Neural cell (in vitro differentiated cells): ENCODE measurements at regions not wholly inside any gene's neighbourhood (a gene's known extent, or its start where the extent isn't known, plus 50 kb on each side); places are given as distances from the start of the nearest gene placed in this dataset.

Source experiments
- CTCF ChIP-seq: fragments of 450-650 bp; IDR thresholded peaks from 2 replicates; pipeline ENCODE4 v1.5.1; 2014; ENCODE audit warnings: antibody characterized with exemption, mild to moderate bottlenecking, moderate library complexity; ENCODE audit not compliant: poor library complexity, severe bottlenecking
- EP300 ChIP-seq: fragments of 450-650 bp; conservative IDR thresholded peaks from 2 replicates; pipeline ENCODE4 v1.6.1; 2014; ENCODE audit warnings: antibody characterized with exemption, mild to moderate bottlenecking, moderate library complexity; ENCODE audit not compliant: poor library complexity, severe bottlenecking
- EZH2 ChIP-seq: fragments of 200-600, 300-800 bp; shearing (Covaris generic), sonication (generic); IDR thresholded peaks from 2 replicates; pipeline ENCODE4 v1.6.1; 2014; ENCODE audit warnings: antibody characterized with exemption, low read length, borderline replicate concordance, mild to moderate bottlenecking; ENCODE audit not compliant: insufficient read depth, poor library complexity, severe bottlenecking
- MXI1 ChIP-seq: fragments of 450-650 bp; conservative IDR thresholded peaks from 2 replicates; pipeline ENCODE4 v1.6.1; 2014; ENCODE audit warnings: antibody characterized with exemption, mild to moderate bottlenecking; ENCODE audit not compliant: poor library complexity, severe bottlenecking
- POLR2AphosphoS5 ChIP-seq: IDR thresholded peaks from 2 replicates; pipeline ENCODE4 v1.6.1; 2012
- RAD21 ChIP-seq: fragments of 450-650 bp; conservative IDR thresholded peaks from 2 replicates; pipeline ENCODE4 v1.6.1; 2014; ENCODE audit warnings: antibody characterized with exemption, mild to moderate bottlenecking, moderate library complexity
- SMC3 ChIP-seq: fragments of 450-650 bp; conservative IDR thresholded peaks from 2 replicates; pipeline ENCODE4 v1.6.1; 2014; ENCODE audit warnings: antibody characterized with exemption, mild to moderate bottlenecking, moderate library complexity; ENCODE audit not compliant: poor library complexity
- TAF1 ChIP-seq: IDR thresholded peaks from 2 replicates; pipeline ENCODE4 v1.6.1; 2012; ENCODE audit warnings: low read depth
- TF ChIP-seq, protein P1 (sequence below): IDR thresholded peaks from 2 replicates; pipeline ENCODE4 v1.6.1; 2012; ENCODE audit warnings: borderline replicate concordance

GRCh38 chr3:127056281-127056680 is 73.4 kb downstream of the PLXNA1 start:
- TF ChIP-seq CTCF (no peak), POLR2AphosphoS5 (no peak), EP300 (no peak), RAD21 (no peak), EZH2 (no peak), MXI1 (no peak), SMC3 (no peak), TAF1 (no peak)
- TF ChIP-seq, protein P1, sequence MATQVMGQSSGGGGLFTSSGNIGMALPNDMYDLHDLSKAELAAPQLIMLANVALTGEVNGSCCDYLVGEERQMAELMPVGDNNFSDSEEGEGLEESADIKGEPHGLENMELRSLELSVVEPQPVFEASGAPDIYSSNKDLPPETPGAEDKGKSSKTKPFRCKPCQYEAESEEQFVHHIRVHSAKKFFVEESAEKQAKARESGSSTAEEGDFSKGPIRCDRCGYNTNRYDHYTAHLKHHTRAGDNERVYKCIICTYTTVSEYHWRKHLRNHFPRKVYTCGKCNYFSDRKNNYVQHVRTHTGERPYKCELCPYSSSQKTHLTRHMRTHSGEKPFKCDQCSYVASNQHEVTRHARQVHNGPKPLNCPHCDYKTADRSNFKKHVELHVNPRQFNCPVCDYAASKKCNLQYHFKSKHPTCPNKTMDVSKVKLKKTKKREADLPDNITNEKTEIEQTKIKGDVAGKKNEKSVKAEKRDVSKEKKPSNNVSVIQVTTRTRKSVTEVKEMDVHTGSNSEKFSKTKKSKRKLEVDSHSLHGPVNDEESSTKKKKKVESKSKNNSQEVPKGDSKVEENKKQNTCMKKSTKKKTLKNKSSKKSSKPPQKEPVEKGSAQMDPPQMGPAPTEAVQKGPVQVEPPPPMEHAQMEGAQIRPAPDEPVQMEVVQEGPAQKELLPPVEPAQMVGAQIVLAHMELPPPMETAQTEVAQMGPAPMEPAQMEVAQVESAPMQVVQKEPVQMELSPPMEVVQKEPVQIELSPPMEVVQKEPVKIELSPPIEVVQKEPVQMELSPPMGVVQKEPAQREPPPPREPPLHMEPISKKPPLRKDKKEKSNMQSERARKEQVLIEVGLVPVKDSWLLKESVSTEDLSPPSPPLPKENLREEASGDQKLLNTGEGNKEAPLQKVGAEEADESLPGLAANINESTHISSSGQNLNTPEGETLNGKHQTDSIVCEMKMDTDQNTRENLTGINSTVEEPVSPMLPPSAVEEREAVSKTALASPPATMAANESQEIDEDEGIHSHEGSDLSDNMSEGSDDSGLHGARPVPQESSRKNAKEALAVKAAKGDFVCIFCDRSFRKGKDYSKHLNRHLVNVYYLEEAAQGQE: no peak
